ENCODE measurements at regions not wholly inside any gene's neighbourhood (a gene's known extent, or its start where the extent isn't known, plus 50 kb on each side); places are given as distances from the start of the nearest gene placed in this dataset.

DNA sequence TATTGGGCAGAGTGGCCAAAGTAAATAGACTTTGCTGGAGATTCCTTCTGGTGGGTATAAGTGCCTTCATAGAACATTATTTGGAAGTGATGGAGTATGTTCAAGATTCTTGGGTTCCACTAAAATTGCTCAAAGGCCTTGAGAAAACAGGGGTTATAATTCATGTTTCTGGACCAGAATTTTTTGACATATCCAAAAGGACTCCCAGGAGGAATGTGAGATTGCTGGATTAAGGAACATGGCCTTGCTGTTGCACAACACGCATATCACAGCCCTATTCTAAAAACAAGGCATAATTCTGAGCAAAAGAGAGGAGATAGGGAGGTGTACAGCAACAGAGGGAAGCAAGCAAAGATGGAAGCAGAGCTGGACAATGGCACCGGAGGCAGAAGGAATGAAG, 111.7 kb upstream of the TNP1 start:
- TF ChIP-seq, protein P1, sequence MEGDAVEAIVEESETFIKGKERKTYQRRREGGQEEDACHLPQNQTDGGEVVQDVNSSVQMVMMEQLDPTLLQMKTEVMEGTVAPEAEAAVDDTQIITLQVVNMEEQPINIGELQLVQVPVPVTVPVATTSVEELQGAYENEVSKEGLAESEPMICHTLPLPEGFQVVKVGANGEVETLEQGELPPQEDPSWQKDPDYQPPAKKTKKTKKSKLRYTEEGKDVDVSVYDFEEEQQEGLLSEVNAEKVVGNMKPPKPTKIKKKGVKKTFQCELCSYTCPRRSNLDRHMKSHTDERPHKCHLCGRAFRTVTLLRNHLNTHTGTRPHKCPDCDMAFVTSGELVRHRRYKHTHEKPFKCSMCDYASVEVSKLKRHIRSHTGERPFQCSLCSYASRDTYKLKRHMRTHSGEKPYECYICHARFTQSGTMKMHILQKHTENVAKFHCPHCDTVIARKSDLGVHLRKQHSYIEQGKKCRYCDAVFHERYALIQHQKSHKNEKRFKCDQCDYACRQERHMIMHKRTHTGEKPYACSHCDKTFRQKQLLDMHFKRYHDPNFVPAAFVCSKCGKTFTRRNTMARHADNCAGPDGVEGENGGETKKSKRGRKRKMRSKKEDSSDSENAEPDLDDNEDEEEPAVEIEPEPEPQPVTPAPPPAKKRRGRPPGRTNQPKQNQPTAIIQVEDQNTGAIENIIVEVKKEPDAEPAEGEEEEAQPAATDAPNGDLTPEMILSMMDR (IDR thresholded peaks at IDR 0.05; ENCODE audit: insufficient read depth, low read depth, low read length): no peak
- peaks cover 2% of the 10 kb centered on the region; the same call in 1 of the 2 replicates for H3K27me3 ChIP-seq (ENCODE audit: control insufficient read depth, insufficient read depth, low read length)
- no peaks in the 10 kb centered on the region for H3K36me3 ChIP-seq (ENCODE audit: control insufficient read depth, insufficient read depth, low read length)
- POLR2A ChIA-PET: no interaction called here
- H3K4me3 ChIP-seq (ENCODE audit: low read depth, low read length): no peak overlapping the region
- DNase-seq (ENCODE audit: low read depth): no peak
- CTCF ChIA-PET: no interaction called here

DNA sequence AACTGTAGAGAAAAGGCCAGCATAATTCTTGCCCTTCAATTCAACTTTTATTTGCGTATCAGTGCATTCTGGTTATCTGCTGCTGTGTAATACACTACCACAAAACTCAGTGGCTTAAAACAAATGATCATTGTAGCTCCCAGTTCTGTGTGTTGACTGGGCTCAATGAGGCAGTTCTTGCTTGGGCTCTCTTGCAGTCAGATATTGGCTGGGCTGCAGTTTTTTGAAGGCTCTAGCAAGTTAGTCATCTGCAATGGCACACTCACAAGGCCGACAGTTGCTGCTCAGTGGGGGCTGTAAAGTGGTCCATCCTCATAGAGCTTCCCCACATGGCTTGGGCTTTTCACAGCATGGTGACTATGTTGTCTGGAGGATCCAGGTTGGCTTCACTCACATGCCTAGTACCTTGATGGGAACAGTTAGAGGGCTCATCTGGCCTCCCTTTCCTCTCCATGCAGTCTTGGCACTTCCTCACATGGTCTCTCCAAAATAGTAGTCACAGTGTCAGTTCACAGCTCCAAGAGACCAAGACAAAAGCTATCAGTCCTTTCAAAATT, 110.6 kb upstream of the TNP1 start:
- H3K4me3 ChIP-seq (ENCODE audit: low read depth, low read length): no peak overlapping the region
- ChIA-PET POLR2A (no interaction called here), CTCF (interaction anchor here (0.6 to 1.8 kb wide), 3 partner anchors 10 to 239 kb away, joined by 3 to 4 read pairs (median 3); no protein-coding TSS in a partner anchor)
- no peaks in the 10 kb centered on the region for H3K36me3 ChIP-seq (ENCODE audit: control insufficient read depth, insufficient read depth, low read length)
- TF ChIP-seq, protein P1 (IDR thresholded peaks at IDR 0.05; ENCODE audit: insufficient read depth, low read depth, low read length): no peak
- H3K27me3 ChIP-seq (ENCODE audit: control insufficient read depth, insufficient read depth, low read length): peaks cover 2% of the 10 kb centered on the region; the same call in 1 of the 2 replicates
- no peak for DNase-seq (ENCODE audit: low read depth)

DNA sequence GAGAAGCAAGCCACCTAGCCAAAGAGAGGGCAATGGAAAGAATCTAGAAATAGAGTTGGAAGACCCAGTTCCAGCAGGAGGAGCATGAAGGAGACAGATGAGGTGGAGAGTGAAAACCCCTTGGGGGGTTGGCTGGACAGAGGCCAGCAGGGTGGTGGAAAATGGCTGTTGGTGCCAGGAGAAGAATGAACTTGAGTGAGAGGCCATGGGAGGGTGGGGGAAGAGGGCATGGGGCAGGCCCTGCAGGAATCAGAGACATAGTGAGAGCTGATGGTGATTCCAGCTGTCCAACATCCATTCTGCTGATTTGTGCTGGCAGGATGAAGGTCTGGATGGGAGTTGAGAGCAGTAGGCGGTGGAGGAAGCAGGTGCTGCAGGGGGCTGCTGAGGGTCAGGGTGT, 108.0 kb upstream of the TNP1 start:
- H3K27me3 ChIP-seq (ENCODE audit: control insufficient read depth, insufficient read depth, low read length): peaks cover 2% of the 10 kb centered on the region; the same call in 1 of the 2 replicates
- TF ChIP-seq, protein P1 (IDR thresholded peaks at IDR 0.05; ENCODE audit: insufficient read depth, low read depth, low read length): no peak
- no peak for DNase-seq (ENCODE audit: low read depth)
- no peaks in the 10 kb centered on the region for H3K36me3 ChIP-seq (ENCODE audit: control insufficient read depth, insufficient read depth, low read length)
- H3K4me3 ChIP-seq (ENCODE audit: low read depth, low read length): no peak overlapping the region
- CTCF ChIA-PET: no interaction called here
- POLR2A ChIA-PET: no interaction called here

DNA sequence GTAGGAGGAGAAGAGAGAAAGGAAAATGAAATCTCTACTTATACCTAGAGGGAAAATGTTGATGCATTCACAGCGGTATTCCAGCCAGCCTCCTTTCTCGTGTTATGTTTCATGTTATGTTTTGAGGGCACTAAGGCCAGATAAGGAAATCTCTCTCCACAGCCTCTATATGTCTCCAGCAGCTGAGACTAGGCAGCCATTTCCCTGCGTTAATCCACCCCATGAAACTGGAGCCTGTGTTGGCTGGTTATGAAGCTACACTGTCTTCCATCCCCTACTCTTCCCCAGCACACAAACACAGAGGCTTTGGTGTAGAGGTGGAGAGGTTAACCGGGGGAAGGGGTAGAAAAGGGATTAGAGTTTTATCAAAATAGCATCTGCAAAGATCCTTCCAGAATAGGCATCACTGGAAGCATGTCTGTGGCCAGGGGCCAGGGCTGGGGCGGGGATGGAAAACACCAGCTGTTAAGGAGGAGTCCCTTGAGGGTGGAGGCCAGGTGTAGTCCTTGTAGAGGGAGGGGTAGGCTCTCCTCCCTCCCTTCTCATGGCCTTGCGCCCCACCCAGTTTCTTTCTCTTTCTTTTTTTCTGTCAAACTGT, 100.9 kb upstream of the TNP1 start:
- CTCF ChIA-PET: no interaction called here
- POLR2A ChIA-PET: no interaction called here
- TF ChIP-seq, protein P1 (IDR thresholded peaks at IDR 0.05; ENCODE audit: insufficient read depth, low read depth, low read length): no peak
- no peak for DNase-seq (ENCODE audit: low read depth)
- no peak overlapping the region for H3K4me3 ChIP-seq (ENCODE audit: low read depth, low read length)
- no peaks in the 10 kb centered on the region for H3K27me3 ChIP-seq (ENCODE audit: control insufficient read depth, insufficient read depth, low read length)
- no peaks in the 10 kb centered on the region for H3K36me3 ChIP-seq (ENCODE audit: control insufficient read depth, insufficient read depth, low read length)

DNA sequence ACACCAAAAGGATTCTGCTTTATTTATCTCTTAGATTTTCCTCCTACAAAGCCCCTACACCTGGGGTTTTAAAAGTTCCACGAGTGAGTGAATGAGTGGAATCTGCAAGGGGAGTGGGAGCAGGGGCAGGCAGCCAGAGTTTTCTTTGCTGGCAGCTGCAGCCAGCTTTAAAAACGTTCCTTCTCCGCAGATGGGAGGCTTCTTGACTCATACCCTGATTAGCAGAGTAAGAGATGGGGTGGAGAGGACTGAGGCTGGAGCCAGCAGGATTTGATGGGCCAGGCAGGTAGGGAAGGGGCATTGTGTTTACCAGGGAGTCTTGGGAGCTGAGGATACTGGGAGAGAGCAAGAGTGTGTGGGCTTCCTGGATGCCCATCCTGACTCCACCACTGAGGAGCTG, 99.6 kb upstream of the TNP1 start:
- no peaks in the 10 kb centered on the region for H3K36me3 ChIP-seq (ENCODE audit: control insufficient read depth, insufficient read depth, low read length)
- CTCF ChIA-PET: interaction anchor here (0.7 to 1.3 kb wide), 2 partner anchors 10 to 261 kb away, joined by 3 to 4 read pairs; no protein-coding TSS in a partner anchor
- no peak overlapping the region for H3K4me3 ChIP-seq (ENCODE audit: low read depth, low read length)
- TF ChIP-seq, protein P1 (IDR thresholded peaks at IDR 0.05; ENCODE audit: insufficient read depth, low read depth, low read length): no peak
- DNase-seq (ENCODE audit: low read depth): no peak
- H3K27me3 ChIP-seq (ENCODE audit: control insufficient read depth, insufficient read depth, low read length): no peaks in the 10 kb centered on the region
- POLR2A ChIA-PET: no interaction called here

Data from BJ (cell line).